ENCODE measurements at regions not wholly inside any gene's neighbourhood (a gene's known extent, or its start where the extent isn't known, plus 50 kb on each side); places are given as distances from the start of the nearest gene placed in this dataset.

DNA sequence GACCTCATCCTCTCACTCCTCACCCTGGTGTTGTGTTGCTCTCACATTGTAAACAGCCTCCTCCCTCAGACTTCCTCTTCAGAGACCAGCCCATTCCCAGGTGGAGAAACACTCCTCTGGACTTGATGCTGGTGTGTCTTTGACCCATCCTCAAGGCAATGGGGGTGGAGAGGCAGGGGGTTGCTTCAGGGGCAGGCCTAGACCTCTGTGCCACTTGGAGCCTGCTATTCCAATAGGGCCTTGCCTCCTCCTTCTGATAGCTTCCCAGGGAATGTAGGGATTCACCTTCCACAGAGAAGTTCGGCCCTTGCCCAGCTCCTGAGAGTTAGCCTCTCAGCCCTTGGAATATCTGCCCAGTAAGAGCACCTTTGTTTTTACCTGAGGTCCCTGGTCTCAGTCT, 606.6 kb upstream of the CADM1 start:
- TF ChIP-seq, protein P1, sequence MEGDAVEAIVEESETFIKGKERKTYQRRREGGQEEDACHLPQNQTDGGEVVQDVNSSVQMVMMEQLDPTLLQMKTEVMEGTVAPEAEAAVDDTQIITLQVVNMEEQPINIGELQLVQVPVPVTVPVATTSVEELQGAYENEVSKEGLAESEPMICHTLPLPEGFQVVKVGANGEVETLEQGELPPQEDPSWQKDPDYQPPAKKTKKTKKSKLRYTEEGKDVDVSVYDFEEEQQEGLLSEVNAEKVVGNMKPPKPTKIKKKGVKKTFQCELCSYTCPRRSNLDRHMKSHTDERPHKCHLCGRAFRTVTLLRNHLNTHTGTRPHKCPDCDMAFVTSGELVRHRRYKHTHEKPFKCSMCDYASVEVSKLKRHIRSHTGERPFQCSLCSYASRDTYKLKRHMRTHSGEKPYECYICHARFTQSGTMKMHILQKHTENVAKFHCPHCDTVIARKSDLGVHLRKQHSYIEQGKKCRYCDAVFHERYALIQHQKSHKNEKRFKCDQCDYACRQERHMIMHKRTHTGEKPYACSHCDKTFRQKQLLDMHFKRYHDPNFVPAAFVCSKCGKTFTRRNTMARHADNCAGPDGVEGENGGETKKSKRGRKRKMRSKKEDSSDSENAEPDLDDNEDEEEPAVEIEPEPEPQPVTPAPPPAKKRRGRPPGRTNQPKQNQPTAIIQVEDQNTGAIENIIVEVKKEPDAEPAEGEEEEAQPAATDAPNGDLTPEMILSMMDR (IDR thresholded peaks at IDR 0.05) = no peak
- no peak for TF ChIP-seq POLR2A (IDR thresholded peaks at IDR 0.05)
